ENCODE measurements at regions not wholly inside any gene's neighbourhood (a gene's known extent, or its start where the extent isn't known, plus 50 kb on each side); places are given as distances from the start of the nearest gene placed in this dataset.

GRCh38 chr4:157587681-157588423, 367.3 kb downstream of the GRIA2 start:
- no peaks in the 10 kb centered on the region for H3K36me3 Mint-ChIP-seq (ENCODE audit: low read depth)
- no peak overlapping the region for H3K4me3 Mint-ChIP-seq
- TF ChIP-seq EZH2phosphoT487 (IDR thresholded peaks at IDR 0.05; ENCODE audit: unreplicated experiment) = no peak
- TF ChIP-seq POLR2AphosphoS5 (IDR thresholded peaks at IDR 0.05; ENCODE audit: low read depth) = no peak
- no peak for TF ChIP-seq STAT1 (IDR thresholded peaks at IDR 0.05; ENCODE audit: unreplicated experiment)
- TF ChIP-seq ZNF462 (CRISPR knock-in tag; IDR thresholded peaks at IDR 0.05) = no peak
- TF ChIP-seq CTCF (conservative IDR thresholded peaks at IDR 0.05; ENCODE audit: low read depth in 2 of 2) = no peak
- no peak for TF ChIP-seq EZH2 (IDR thresholded peaks at IDR 0.05; ENCODE audit: low read depth, unreplicated experiment)
- no peak for TF ChIP-seq NANOG (IDR thresholded peaks at IDR 0.05; ENCODE audit: borderline replicate concordance)
- no peak for TF ChIP-seq CREB1 (CRISPR knock-in tag; IDR thresholded peaks at IDR 0.05; ENCODE audit: low read depth)
- no peak for TF ChIP-seq ETS1 (IDR thresholded peaks at IDR 0.05)
- no peak for TF ChIP-seq REST (IDR thresholded peaks at IDR 0.05; ENCODE audit: unreplicated experiment)
- TF ChIP-seq ZNF114 (CRISPR knock-in tag; IDR thresholded peaks at IDR 0.05) = no peak
- no peak for TF ChIP-seq JUNB (IDR thresholded peaks at IDR 0.05; ENCODE audit: unreplicated experiment)
- no peak for TF ChIP-seq ZNF331 (CRISPR knock-in tag; IDR thresholded peaks at IDR 0.05; ENCODE audit: low read depth)

More at GRCh38 chr4:157587681-157588423, 367.3 kb downstream of the GRIA2 start:
- no peak overlapping the region for H3K27ac ChIP-seq (ENCODE audit: low read depth)
- Mint-ChIP-seq H3K9me3 (peaks cover 2% of the 10 kb centered on the region; the same call in 1 of the 3 replicates), H3K27ac (no peak overlapping the region), H3K27me3 (ENCODE audit: insufficient read depth, low read depth, poor library complexity) (no peaks in the 10 kb centered on the region), H3K4me1 (peaks cover 13% of the 10 kb centered on the region)
- no peak for DNase-seq (ENCODE audit: low spot score)
- H3K4me1 ChIP-seq (ENCODE audit: insufficient read depth) = no peaks in the 10 kb centered on the region; the same call in none of the 2 replicates
- H3K9me2 ChIP-seq (ENCODE audit: insufficient read depth) = 0 out of 2 replicates have a peak, but pooled peaks cover 3% of the 10 kb centered on the region
- no peaks in the 10 kb centered on the region for H3K36me3 ChIP-seq (ENCODE audit: insufficient read depth)
- H3F3A ChIP-seq (replicated peaks; ENCODE audit: low read depth) = no peaks in the 10 kb centered on the region
- H3K4me2 ChIP-seq = no peak overlapping the region
- no peaks in the 10 kb centered on the region for H3K79me2 ChIP-seq (replicated peaks; ENCODE audit: insufficient read depth)
- no peak for ATAC-seq
- no peak overlapping the region for H3K4me3 ChIP-seq
- no peaks in the 10 kb centered on the region for H3K27me3 ChIP-seq (ENCODE audit: insufficient read depth)
- no peaks in the 10 kb centered on the region for H4K20me1 ChIP-seq (replicated peaks; ENCODE audit: insufficient read depth)
- peak overlapping the region; percentile 5; the same call in 1 of the 2 replicates for H2AFZ ChIP-seq
